GM19240 (cell line): ENCODE measurements at regions not wholly inside any gene's neighbourhood (a gene's known extent, or its start where the extent isn't known, plus 50 kb on each side); places are given as distances from the start of the nearest gene placed in this dataset.
"Not testable (repeated sequence)": the region's sequence is repeated elsewhere in the genome, so short reads cannot be mapped to it uniquely, and the experiment has no call there.

Experiments used
- DNase-seq: peaks from one replicate; pipeline ENCODE4 v3.0.0; 2011; ENCODE audit warnings: low spot score; ENCODE audit not compliant: insufficient read length

GRCh38 chr21:23686737-23687523 lies 1920.4 kb downstream of the MRPL39 start:
- DNase-seq: no peak

GRCh38 chr21:23684431-23684830 lies 1922.8 kb downstream of the MRPL39 start:
- no peak for DNase-seq

DNA sequence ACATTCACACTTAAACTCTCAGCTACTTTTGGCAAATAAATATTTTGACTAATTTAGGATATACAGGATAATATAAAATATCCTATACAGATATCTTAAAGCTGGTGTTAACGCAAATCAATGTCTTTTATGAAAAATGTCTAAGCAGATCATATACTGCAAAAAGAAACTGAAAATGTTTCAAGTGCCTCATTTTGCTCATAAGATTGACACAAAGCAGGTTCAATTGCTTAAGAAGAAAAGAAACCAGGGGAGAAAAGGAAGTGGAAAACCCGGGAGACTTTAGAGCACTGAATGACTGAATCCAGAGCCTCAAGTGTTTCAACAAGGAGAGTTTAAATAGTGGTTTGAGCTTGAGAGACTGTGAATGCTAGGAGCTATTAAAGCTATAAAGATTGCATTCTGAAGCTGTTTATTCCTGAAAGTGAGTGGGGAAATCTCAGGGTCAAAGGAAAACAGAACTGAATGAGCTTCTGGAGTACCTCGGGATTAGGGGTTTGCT lies 1943.0 kb downstream of the MRPL39 start:
- no peak for DNase-seq

DNA sequence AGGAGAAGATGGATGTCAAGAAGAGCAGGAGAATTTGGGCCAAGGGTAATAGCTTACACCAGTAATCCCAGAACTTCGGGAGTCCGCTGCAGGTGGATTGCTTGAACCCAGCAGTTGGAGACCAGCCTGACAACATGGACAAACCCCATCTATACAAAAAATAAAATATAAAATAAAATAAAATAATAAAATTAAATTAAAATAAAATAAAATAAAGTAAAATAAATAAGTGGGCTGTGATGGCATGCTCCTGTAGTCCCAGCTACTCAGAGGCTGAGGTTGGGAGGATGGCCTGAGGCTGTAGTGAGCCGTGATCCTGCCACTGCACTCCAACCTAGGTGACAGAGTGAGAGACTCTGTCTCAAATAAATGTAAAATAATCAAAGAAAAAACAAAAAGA lies 1946.7 kb downstream of the MRPL39 start:
- no peak for DNase-seq

GRCh38 chr21:23644768-23645167 lies 1962.5 kb downstream of the MRPL39 start:
- no peak for DNase-seq

DNA sequence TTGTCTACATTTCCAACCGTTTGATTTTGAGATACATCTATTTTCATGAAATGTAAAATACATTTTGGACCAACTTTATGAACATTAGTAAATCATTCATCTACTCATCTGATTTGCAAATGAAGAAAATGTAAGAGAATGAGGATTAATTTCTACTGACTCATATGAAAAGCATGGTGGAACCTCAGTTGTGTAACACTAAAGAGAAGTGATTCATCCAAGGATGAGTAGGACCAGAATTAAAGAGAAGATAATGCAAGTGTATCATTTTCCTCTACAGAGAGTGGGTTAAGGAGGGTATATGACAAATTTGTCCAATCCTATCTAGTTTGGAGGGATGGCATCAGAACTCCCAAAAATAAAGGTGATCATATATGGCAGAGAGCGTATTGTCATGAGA lies 1967.6 kb downstream of the MRPL39 start:
- no peak for DNase-seq

GRCh38 chr21:23638131-23638695 lies 1969.1 kb downstream of the MRPL39 start:
- no peak for DNase-seq

- DNase-seq: no peak
Measured at GRCh38 chr21:23633447-23633940, 1973.8 kb downstream of the MRPL39 start.

DNA sequence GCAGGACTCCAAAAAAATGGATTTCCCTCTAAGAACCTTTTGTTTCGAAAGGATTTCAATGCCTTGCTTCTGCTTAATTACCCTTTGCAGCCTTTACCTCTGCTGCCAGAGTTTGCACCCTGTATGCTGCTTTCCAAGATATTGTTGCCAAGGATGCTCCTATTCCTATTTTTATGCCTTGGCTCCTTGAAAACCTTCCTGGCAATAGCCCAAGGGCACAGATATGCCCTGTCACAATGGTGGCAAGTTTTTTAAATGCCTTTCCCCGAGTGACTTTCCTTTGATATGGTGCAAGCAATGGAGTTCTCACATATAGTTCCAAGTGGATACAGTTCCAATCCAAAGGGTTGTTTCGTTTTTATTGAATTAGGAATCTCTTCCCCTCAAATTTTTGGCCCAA lies 1983.0 kb downstream of the MRPL39 start:
- no peak for DNase-seq

DNA sequence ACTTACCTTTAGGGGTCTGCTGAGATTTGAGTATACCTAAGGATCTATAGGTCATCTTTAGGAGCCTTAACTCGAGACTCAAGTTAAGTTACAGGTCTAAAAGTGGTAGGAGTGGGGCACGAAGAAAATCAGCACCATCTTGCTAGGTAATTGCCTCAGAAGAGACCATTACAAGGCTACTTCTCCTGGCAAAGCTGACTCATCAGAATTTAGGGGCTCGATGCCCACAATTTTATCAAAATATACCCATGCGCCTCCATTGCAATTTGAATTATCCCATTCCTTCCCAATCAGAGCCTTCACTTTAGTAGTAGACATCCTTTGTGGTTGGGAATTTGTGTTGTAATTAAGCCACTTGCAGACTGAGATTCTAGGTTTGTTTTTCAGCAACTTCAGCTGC lies 1994.3 kb downstream of the MRPL39 start:
- no peak for DNase-seq

- no peak for DNase-seq
Measured at GRCh38 chr21:23612210-23612609, 1995.1 kb downstream of the MRPL39 start.

DNA sequence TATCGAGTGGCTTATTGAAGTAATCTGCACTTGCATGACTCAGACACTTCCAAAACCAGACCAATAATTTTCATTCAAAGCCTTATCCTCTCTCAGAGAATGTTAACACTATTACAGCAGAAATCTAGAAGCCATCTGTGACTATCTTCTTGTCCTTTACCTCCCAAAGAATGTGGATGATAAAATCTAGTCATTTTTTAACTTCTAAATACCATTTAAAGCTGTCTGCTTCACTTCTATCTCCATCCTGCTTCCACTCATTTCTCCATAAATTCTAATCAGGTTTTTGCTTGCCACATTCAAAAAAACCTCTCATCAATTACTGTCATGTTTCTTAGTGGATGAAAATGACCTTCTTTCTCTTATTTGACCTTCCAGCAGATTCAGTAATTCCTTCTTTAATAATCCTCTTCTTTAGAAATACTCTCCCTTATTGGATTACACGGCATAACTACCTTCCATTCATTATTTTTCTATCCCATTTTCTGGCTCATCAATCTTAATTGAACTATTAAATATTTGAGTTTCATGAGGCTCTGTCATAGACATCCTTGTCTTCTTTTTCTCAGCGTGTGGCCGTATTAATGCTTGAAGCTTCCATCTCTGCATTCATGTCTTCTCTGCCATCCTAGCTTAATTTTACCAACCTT lies 1999.4 kb downstream of the MRPL39 start:
- DNase-seq: no peak

- no peak for DNase-seq
Measured at GRCh38 chr21:23601549-23601948, 2005.7 kb downstream of the MRPL39 start.

GRCh38 chr21:23593582-23593981 lies 2013.7 kb downstream of the MRPL39 start:
- no peak for DNase-seq

DNA sequence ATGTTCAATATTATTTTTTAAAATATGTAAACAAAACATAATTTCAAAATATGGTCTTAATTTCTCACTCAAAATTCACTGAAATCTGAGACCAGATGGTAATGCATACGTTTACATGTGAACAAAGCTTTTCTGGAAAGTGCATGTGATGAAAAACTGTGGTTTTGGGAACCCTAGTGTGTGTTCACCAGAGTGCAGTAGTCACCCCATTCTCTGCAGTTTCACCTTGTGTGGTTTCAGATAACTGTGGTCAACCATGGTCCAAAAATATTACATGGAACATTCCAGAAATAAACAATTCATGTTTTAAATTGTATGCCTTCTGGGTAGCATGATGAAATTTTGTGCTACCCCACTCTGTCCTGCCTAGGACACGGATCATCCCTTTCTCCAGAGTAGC lies 2021.9 kb downstream of the MRPL39 start:
- no peak for DNase-seq

DNA sequence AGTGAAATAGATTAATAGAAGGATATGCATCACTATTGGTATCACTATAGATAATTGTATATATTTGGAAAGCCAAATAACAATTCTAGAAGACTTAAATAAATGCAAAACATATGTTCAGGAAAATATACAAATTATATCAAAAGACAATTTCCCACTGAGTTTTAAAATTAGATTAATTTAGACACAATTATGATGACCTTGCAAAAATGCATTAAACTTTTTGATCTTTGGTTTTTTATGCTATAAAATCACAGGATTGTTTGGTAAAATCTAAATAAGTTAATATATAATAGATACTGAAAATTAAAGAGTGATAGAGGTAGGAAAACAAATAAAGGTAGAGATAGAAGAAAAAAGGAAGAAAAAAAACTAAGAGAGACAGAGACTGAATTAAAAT lies 2027.7 kb downstream of the MRPL39 start:
- DNase-seq: no peak

GRCh38 chr21:23578027-23578426 lies 2029.3 kb downstream of the MRPL39 start:
- DNase-seq: no peak

GRCh38 chr21:23574932-23575331 lies 2032.3 kb downstream of the MRPL39 start:
- no peak for DNase-seq

DNA sequence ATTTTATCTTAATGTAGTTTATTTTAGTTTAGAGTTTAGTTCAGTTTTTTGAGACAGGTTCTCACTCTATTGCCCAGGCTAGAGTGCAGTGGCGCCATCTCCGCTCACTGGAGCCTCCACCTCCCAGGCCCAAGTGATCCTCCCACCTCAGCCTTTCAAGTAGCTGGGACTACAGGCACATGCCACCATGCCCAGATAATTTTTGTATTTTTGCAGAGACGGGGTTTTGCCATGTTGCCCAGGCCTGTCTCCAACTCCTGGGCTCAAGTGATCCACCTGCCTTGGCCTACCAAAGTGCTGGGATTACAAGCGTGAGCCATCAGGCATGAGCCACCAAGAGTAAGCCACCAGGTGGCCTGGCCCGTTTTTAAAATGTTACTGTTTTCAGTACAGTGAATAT lies 2058.4 kb downstream of the MRPL39 start:
- DNase-seq: not testable (repeated sequence)

GRCh38 chr21:23543333-23543732 lies 2063.9 kb downstream of the MRPL39 start:
- no peak for DNase-seq

- no peak for DNase-seq
Measured at GRCh38 chr21:23542097-23542496, 2065.2 kb downstream of the MRPL39 start.

GRCh38 chr21:23541571-23541970 lies 2065.7 kb downstream of the MRPL39 start:
- no peak for DNase-seq
